Ishikawa (cell line): ENCODE measurements at regions not wholly inside any gene's neighbourhood (a gene's known extent, or its start where the extent isn't known, plus 50 kb on each side); places are given as distances from the start of the nearest gene placed in this dataset.

Experiments
- CEBPB ChIP-seq: IDR thresholded peaks from 2 replicates; pipeline ENCODE4 v1.6.1; 2012
- CREB1 ChIP-seq: IDR thresholded peaks from 2 replicates; pipeline ENCODE4 v1.6.1; 2012; ENCODE audit warnings: low read depth
- EGR1 ChIP-seq: IDR thresholded peaks from 2 replicates; pipeline ENCODE4 v1.6.1; 2012
- EP300 ChIP-seq: IDR thresholded peaks from 2 replicates; pipeline ENCODE4 v1.6.1; 2012; ENCODE audit warnings: borderline replicate concordance
- FOXM1 ChIP-seq: IDR thresholded peaks from 2 replicates; pipeline ENCODE4 v1.6.1; 2012; ENCODE audit warnings: low read depth, borderline replicate concordance
- MAX ChIP-seq: IDR thresholded peaks from 2 replicates; pipeline ENCODE4 v1.6.1; 2012
- NFIC ChIP-seq: IDR thresholded peaks from 2 replicates; pipeline ENCODE4 v1.6.1; 2012
- RAD21 ChIP-seq: IDR thresholded peaks from 2 replicates; pipeline ENCODE4 v1.6.1; 2012; ENCODE audit warnings: low read depth
- REST ChIP-seq: IDR thresholded peaks from 2 replicates; pipeline ENCODE4 v1.6.1; 2012; ENCODE audit warnings: low read depth, mild to moderate bottlenecking
- TAF1 ChIP-seq: IDR thresholded peaks from 2 replicates; pipeline ENCODE4 v1.6.1; 2012; ENCODE audit warnings: low read depth, mild to moderate bottlenecking
- TCF12 ChIP-seq: IDR thresholded peaks from 2 replicates; pipeline ENCODE4 v1.6.1; 2012; ENCODE audit warnings: low read depth
- TEAD4 ChIP-seq: IDR thresholded peaks from 2 replicates; pipeline ENCODE4 v1.6.1; 2012
- USF1 ChIP-seq: IDR thresholded peaks from 2 replicates; pipeline ENCODE4 v1.6.1; 2012
- YY1 ChIP-seq: IDR thresholded peaks from 2 replicates; pipeline ENCODE4 v1.6.1; 2012; ENCODE audit warnings: low read depth
- ZBTB7A ChIP-seq: IDR thresholded peaks from 2 replicates; pipeline ENCODE4 v1.6.1; 2012; ENCODE audit warnings: low read depth

GRCh38 chr9:29220596-29221251, 1647.4 kb upstream of the C9orf72 start:
- TF ChIP-seq TAF1 (no peak), NFIC (no peak), EGR1 (no peak), FOXM1 (no peak), MAX (no peak), ZBTB7A (no peak), REST (no peak), YY1 (no peak), TCF12 (no peak)

GRCh38 chr9:29228558-29228957, 1655.3 kb upstream of the C9orf72 start:
- TF ChIP-seq TEAD4, result no peak
- no peak for TF ChIP-seq ZBTB7A
- TF ChIP-seq CEBPB, result no peak
- no peak for TF ChIP-seq NFIC
- TF ChIP-seq RAD21, result no peak
- TF ChIP-seq TCF12, result no peak
- TF ChIP-seq EGR1, result no peak
- TF ChIP-seq USF1, result no peak
- no peak for TF ChIP-seq TAF1
- TF ChIP-seq CREB1, result no peak
- TF ChIP-seq FOXM1, result no peak
- no peak for TF ChIP-seq REST
- no peak for TF ChIP-seq EP300
- TF ChIP-seq YY1, result no peak
- TF ChIP-seq MAX, result no peak

- TF ChIP-seq RAD21 (no peak), YY1 (no peak), NFIC (no peak), FOXM1 (no peak), EP300 (no peak)
Observed at GRCh38 chr9:29230931-29231330, 1657.7 kb upstream of the C9orf72 start.

- TF ChIP-seq MAX (no peak), ZBTB7A (no peak), TAF1 (no peak), USF1 (no peak), EGR1 (no peak), YY1 (no peak)
Observed at GRCh38 chr9:29233193-29233592, 1659.9 kb upstream of the C9orf72 start.

GRCh38 chr9:29241320-29241719, 1668.0 kb upstream of the C9orf72 start:
- TF ChIP-seq RAD21 (no peak), MAX (no peak), TEAD4 (no peak), CREB1 (no peak), EP300 (no peak), CEBPB (no peak), REST (no peak), TAF1 (no peak), USF1 (no peak), TCF12 (no peak), FOXM1 (no peak), EGR1 (no peak)
